NCI-H69 (cell line): ENCODE measurements at regions not wholly inside any gene's neighbourhood (a gene's known extent, or its start where the extent isn't known, plus 50 kb on each side); places are given as distances from the start of the nearest gene placed in this dataset.

Experiments
- DNase-seq: peaks from one replicate; lab custom pipeline; 2025; lab: John Stamatoyannopoulos, UW

DNA sequence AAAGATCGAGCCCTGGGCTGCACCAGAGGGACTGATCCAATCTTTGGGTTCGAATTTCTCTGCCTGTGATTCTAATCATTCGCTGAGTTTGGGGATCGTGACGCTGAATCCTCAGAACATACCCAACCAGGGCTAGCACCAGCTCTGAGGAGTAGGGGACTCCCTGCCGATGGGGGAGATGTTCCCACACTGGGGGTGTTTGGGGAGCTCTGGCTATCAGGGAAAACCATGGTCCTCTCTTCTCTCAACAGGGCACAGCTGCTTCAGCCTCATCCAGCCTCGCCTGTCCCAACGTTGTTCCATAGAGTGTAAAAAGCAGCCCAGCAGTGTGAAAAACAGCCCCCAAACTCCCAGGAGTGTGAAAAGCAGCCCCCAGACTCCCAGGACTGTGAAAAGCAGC, 136.6 kb downstream of the ANKRD60 start:
- no peak for DNase-seq

DNA sequence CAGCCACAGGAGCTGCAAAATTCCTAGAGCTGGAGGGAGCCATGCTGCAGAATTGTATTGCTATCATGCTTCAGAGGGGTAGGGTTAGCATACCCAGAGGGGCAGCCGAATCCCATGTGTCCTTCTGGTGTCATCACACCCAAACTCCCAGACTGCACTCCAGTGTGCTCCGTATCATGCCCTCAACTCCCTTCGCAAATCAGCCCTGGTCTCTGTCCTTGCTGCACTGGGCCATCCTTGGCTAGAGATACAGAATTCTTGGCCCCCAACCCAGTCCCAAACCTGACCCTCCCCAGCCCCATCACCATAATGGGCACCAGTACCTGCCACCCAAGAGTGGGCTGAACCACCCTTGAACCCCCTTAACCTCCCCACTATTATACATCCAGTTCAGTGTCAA, 138.3 kb downstream of the ANKRD60 start:
- no peak for DNase-seq

DNA sequence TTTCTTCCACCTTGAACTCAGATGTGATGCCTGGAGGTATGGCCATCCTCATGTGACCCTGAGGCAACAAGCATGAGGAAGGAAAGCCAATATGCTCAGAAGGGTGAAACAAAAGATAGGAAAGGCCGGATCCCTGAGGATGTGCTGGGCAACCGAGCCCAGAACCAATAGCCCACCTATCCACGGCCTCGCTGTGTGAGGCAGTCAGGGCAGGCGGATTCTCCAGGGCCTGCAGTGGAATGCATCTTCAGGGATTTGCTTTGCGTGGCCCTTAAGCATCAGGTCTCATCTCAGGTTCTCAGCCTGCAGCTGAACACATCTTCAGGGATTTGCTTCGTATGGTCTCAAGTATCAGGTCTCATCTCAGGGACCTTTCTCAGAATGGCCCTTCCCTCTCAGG, 139.8 kb downstream of the ANKRD60 start:
- no peak for DNase-seq

DNA sequence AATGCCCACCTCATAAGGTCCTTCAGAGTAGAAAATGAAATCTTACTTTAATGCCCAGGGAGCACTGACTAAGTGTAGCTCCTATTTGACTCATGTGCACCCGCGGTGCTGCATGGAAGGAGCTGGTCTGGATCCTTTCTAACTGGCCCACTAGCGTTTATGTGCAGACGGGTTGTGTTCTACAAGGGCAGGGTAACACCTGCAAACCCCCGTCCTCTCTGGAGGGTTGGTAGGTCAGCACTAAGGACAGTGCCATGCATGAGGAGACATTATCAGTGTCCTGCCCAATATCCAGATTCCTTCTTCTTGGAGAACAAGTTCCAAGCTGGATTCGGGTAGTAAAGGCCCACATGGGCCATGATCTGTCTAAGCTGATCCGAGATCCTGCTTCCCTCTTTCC, 140.3 kb downstream of the ANKRD60 start:
- no peak for DNase-seq

DNA sequence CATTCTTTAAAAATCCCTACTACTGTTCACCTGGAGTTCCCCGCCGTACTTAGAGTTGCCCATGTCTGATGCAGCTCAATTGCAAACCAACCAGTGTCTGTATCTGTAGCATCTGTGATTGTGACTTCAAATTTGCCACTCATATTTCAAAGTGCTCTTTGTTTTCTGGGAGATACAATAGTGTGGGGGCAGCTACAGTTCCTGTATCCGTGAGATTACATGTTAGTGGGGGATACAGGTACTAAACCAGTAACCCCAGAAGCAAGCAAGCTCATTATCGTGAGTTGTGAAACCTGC, 140.9 kb downstream of the ANKRD60 start:
- no peak for DNase-seq

DNA sequence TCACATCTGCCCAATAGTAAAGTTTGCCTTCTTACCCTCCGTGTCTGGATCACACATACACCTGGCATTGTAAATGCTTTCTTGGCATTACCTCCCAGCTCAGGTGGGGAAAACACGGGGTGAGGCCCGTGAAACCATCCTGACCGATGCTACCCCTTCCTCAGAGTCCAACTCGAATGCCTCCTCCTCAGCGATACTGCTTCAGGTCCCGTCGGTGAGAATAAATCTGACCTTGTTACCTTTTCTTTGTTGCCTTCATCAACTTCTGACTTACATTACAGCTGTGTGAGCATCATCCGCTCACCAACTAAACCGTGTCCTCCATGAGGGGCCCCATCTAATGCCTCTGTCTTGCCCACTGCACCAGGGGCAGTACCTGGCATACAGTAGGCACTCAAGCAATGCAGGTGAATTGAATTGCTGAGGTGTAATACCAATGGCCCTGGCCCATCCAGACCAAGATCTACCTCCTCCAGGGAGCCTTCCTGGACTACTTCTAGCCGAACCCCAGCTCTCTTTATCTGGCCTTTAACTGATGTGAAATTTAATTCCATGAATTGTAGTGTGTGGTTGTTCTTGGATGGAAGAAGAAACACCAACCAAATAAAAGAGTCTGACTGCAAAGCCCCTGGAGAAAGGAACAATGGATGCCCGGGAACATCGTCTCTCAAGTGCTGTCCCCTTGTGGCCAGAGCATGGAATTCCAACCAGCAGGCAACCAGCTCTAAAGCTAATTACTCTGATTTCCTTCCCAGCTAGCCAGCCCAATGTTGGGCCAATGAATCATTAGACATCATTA, 141.5 kb downstream of the ANKRD60 start:
- peak; percentile 72 for DNase-seq

DNA sequence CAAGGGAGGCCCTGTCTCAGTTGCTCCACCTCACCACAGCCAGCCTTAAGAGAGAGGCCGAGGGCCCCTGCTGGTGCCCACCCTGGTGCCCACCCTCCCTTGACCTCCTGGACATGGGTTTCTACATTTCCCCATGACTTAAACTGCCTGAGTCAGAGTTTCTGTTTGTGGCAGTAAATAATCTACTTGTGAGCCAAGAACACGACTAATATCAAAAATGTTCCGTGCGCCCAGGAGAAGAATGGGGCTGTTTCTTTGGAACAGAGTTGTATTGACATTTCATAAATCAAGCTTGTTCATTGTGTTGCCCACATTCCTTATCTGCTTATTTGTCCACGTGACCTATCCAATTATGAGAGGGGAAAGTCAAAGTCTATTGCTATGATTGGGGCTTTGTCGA, 143.5 kb downstream of the ANKRD60 start:
- no peak for DNase-seq

DNA sequence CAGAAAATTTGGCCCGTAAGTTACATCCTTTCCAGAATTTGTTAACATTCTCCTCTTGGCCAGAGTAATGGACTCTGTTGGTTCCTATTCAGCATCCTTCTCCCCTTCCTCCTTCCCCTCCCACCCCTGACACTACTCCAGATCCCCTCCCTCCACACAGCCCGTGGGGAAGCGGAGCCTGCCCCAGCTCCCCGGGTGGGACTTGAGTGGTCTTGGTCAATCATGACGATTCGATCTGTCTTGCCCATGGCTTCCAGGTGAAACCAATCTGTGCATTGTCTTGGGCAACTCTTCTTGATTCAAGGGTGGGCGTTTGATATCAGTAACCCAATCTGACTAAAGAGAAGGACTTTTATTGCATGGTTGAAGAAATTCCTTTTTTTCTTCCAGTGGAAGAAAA, 143.9 kb downstream of the ANKRD60 start:
- DNase-seq = no peak

DNA sequence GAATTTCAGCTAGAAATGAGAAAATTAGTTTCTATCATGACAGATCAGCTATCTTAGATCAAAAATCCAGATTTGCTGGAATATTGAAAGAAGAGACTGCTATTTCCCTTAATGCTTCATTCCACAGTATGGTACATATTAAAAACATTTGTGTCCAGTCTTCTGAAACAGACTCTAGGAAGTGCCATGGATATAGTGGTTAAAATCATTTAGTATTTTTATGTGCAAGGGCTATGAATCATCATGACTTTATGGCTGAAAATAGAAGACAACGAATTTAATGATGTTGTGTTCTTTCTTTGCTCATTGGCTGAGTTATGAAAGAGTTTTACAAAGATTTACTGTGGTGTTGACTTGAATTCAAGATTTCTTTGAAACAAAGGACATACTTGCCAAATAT, 146.6 kb downstream of the ANKRD60 start:
- no peak for DNase-seq

DNA sequence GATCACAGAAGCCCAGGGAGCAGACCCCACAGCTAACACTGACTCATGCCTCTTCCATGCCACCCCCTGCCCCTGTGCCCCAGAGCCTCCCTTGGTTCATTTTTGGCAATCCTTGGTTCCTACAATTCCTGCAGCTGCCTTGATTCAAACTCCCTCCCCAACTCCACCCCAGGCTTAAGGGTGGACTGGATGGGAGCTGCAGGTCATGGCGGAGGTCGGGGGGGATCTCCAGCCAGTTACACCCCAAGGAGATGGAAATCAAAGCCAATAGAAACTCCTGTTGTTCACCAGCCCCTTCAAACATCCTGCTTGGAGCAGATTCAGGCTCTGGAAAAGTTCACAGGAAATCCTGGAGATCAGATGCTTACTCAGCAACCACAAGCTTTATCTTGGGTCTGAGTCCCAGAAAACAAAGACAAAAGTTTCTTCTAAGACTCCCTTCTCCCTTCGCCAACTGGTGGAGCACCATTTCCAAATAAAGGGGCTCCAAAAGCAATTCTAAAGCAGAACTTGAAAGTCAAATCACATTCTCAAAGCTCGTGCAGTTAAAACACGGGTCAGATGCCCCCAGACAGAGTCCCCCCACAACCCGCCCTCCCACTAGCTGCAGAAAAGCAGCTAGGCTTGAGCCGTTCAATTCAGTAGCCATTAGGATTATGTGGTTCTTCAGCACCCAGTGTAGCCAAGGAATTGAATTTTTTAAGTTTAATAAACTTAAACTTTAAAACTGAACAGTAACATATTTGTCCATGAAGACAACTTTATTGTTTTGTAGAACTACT, 149.5 kb downstream of the ANKRD60 start:
- DNase-seq = no peak

DNA sequence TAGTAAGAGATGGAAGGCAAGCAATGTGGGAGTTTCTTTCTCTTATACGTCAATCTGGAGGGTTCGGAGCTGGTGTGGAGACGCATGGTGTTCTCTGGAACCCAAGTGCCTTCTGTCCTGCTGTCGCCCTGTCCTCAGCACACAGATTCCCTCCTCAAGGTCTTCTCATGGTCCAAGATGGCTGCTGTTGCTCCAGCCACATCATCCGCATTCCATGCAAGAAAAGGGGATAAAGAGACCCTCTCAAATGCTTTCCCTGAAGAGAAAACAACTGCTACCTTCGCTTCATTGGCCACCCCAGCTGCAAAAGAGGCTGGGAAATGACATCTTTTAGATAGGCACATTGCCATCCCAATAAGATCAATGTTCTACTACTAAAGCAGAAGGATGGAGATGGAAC, 151.2 kb downstream of the ANKRD60 start:
- DNase-seq = no peak

DNA sequence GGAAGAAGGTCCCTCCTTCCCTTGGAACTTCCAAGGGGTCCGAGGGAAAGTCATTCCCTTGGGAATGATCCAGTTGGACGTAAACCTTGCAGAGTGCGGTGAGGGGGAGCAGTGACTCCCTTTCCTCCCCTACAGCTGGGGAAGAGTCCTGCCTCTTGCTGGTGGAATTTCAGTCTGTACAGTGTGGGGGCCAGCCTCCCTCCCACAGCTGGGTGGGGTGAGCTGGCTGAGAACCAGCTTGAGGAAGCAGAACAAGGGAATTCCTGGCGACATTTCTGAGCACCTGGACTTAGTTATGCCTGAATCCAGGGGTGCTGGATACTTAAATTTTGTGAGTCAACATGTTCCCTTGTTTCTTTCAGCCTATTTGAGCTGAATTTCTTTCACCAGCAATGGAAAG, 152.0 kb downstream of the ANKRD60 start:
- DNase-seq = no peak

DNA sequence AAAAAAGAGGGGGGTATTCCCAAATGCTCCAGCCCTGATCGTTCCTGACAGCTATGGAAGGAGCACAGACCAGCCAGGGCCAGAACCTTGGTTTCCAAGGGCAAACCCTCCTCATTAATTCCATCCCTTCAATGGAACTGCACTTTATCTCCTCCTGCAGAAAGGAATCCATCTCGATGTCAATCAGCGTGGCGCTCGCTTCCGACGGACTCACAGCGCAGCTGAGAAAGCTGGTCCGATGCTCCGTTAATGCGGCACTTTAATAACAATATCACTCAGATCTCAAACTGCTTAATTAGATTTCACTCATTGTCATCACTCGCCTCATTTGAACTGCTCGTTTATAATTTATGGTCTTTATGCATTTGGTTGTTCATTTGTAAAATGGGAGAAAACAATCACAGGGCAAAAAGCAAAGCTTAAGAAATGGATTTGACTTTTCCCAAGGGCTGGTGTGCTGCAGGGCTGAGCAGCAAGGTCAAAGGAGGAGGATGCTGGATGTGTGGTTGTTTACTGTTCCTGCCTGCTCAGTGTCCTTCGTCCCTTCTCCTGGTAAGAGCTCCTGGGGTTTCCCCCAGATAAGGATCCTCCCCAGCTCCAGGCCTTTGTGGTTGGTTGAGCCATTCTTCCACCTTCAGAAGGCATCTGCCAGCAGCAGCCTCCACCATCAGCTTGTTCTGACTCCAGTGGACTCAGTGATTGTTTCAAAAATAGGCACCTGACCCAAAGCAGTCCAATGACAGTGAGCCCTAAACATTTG, 152.7 kb downstream of the ANKRD60 start:
- DNase-seq = peak; percentile 51

DNA sequence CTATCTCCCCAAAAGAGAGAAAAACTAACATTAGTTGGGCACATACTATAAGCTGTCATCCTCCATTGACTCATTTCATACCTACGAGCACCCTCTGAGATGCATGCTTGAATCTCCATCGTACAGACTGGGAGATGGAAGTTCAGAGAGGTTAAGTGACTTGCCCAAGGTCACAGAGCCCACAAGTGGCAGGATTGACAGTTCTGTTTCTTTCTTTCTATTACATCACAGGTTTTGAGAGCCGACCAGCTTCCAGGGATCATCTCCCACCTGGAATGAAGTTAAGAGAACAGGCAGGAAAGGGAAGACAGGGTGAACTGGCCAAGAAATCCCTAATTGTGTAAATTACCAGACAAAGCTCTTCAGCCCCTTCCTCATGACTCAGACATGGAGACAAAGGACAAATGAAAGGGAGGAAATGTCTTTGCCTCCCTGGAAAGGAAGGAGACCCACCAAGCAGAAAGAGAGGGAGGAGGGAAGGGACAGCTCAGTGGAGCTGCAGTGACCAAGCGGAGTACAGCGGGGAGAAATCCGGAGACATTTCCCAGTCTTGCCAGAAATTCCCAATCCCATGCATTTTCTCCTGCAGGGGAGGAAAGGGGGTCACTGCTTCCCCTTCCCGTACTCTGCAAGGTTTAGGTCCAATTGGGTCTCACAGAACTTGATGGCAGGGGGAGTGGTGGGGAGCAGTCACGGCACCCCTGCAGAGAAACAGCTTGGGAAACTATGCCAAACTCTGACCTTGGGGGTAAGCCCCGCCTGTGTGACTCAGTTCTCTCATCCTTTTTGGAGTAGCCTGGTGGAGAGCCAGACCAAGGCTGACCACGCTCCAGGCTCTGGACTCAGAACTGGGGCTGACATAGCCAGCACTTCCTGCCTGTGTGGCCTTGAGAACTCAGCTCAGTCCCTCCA, 154.3 kb downstream of the ANKRD60 start:
- no peak for DNase-seq

DNA sequence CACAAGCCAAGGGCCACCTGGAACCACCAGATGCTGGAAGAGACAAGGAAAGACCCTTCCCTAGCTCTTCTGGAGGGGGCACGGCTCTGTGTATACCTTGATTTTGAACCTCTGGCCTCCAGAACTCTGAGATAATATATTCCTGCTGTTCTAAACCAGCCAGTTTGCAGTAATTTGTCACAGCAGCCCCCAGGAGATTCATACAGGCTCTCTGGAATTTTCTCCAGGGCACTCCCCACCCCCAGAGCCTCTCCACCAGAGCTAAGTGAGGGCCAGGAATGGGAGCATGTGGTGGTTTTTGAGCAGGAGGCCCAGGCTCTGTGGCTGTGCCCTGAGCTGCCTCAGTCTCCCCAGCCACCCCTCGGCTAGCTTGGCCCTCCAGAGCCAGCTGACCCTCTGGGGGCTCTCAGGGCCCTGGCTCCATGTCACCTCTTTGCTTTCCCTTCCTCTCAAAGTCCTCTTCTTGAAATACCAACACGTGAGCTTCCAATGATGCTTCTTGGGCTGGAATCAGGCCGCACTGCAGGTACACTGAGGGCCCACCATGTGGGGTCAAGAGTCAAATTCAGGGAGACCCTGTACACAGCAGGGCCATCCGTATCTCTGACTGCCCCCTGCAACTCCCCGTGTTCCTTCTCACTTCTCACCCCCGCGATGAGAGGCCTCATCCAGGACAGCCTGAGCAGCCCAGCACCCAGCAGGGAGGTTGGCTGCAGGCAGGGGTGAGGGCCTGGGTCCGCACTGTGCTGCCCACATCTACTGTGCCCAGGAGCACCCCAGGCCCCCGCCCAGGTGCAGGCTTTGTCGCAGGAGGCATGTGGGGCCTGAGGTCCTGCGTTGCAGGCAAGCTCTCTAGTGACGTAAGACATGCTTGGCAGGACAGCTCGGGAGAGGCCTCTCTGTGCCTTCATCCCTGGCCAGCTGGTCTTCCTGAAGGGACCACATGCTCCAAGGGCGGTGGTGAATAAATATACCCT, 155.5 kb downstream of the ANKRD60 start:
- DNase-seq = no peak

DNA sequence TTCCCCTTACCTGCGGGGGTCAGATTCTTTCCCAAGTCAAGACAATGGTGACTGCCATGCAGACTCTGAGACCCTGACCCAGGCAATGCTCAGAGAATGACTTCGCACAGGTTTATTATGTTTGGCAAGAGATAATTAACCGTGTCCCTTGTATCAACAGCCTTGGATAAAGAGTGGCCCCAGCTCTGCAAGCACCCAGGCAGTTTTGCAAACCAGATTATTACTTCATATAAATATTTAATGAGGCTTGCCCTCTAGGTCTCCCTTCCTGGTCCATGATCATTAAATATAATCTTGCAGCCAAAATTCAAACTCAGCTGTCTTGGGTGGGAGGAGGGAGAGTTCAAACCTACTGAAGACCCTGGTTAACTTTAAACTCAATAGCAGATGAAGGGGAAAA, 156.5 kb downstream of the ANKRD60 start:
- DNase-seq = peak; percentile 69

DNA sequence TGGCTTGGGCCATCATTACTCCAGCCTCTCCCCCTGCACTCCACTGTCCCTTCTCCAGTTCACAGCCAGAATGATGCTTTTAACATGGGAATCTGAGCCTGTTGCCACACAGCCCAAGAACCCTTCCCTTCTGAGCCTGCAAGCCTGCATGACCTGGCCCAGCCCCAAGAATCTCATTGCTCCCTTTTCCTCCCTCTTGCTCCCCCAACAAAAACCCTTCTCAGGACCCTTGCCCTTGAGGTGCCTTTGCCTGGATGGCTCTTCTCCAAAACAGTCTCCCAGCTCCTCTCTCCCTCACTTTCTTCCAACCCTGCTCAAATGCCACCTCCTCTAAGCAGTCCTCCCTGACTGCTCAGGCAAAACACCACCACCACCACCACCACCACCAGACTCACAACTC, 157.2 kb downstream of the ANKRD60 start:
- DNase-seq = no peak

DNA sequence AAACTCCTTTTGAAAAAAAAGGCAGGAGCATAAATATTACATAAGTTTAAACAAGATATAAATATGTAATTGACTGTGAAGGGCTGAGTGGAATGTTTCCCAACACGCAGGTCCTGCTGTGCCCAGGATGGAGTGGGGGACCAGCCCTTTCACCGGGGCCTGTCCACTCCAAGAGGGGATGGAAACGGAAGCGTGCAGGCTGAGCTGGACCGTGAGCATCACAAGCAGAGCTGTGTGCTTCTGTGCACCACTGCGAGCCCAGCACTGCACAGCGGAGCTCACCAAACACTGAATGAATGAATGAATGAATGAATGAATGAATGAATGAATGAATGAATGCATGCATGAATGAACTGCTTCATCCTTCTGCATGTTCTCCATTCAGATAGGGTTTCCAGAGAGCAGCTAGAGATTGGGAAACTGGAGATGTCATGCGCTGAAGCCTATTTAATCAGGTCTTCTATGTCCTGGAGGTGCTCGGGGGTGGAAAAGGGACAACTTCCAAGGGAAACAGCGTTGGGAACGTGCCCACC, 157.7 kb downstream of the ANKRD60 start:
- no peak for DNase-seq

DNA sequence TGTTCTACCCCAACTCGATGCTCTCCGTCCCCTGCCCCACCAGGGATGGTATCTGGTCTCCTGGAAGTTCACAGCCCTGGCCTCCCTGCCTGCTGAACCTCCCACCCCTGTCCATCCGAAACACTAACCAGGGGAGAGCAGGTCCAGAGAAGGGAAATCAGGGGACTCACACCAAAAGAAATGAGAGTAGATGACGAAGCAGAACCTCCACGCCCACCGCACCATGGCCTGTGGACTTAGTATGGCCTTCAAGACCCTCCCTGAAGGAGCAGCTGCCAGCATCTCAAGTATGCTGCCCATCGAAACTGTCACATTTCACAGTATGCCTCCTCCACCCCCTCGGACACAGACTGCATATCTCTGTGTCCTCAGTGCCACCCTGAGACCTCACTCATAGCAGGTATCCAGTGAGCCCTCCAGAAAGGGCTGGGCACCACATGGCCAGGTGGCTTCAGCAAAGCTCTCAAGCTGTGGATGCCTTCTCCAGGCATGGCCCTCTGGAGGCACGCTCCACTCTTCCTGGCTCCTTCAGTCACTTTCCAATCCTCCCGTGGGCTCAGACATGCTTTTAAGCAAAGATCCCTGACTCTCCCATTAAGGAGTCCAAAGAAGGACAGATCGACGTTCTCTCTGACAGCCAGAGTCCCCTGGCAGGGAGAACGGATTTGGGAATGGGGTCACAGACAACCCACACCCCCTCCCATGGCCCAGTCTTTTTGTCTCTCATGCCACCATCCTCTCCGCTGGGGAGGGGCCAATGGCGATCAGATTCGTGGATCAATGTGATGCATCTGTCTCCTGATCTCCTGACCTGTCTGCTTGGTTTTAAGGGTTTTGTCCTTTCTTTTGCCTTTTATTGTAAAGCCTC, 158.4 kb downstream of the ANKRD60 start:
- no peak for DNase-seq

DNA sequence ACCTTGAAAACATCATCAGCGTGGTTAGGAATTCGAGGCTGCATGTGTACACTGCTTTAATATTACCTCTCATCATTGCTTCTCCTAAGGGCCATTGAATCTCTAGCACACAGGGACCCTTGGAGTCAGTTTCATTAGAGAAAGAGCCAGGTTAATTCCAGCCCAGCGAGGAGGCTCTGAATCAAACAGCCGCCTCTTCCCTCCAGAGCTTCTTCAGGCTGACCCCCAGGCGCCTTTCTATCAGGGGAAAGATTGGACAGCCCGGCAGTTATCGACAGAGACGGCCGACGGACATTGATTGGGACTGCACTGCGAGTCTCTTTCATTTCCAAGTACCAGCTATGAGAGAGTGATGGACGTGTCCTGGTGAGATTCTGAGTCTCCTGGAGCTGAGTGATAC, 159.2 kb downstream of the ANKRD60 start:
- no peak for DNase-seq
